ENCODE measurements at regions not wholly inside any gene's neighbourhood (a gene's known extent, or its start where the extent isn't known, plus 50 kb on each side); places are given as distances from the start of the nearest gene placed in this dataset.

DNA sequence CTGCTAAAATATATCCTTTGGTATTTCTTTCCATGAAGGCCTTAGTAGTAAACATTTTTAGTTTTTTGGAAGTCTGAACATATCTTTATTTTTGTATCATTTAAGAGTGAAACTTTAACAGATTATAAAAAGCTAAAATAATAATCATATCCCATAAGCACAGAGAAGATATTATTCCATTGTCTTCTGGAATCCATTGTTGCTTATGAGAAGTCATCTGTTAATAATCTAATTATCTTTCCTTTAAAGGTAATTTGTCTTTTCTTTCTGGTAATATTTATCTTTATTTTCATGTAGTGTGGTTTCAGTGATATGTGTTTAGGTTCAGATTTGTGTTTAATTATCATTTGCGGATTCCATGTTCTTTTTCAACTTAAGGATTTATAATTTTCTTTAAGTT lies 261.7 kb downstream of the MSRB3 start:
- Histone ChIP-seq H3K4me3 (replicated peaks; ENCODE audit: insufficient read depth, low read length) (no peak overlapping the region), H3K27ac (replicated peaks) (no peak overlapping the region), H3K27me3 (ENCODE audit: insufficient read depth, poor library complexity, severe bottlenecking) (no peaks in the 10 kb centered on the region)
- no peak for DNase-seq (ENCODE audit: low read depth in 1 of 2, low spot score in 1 of 2)
- no peak for TF ChIP-seq CTCF (IDR thresholded peaks at IDR 0.05; ENCODE audit: insufficient read depth, low read length)
- TF ChIP-seq SPI1 (IDR thresholded peaks at IDR 0.05; ENCODE audit: borderline replicate concordance, low read depth) = no peak
- no peak for TF ChIP-seq POLR2AphosphoS5 (IDR thresholded peaks at IDR 0.05; ENCODE audit: low read depth)
- no peak for TF ChIP-seq GABPA (IDR thresholded peaks at IDR 0.05; ENCODE audit: low read depth)
- TF ChIP-seq REST (IDR thresholded peaks at IDR 0.05; ENCODE audit: insufficient replicate concordance, low read depth) = no peak

- no peak for TF ChIP-seq SPI1 (IDR thresholded peaks at IDR 0.05; ENCODE audit: borderline replicate concordance, low read depth)
- no peak for TF ChIP-seq GABPA (IDR thresholded peaks at IDR 0.05; ENCODE audit: low read depth)
- no peak for TF ChIP-seq POLR2AphosphoS5 (IDR thresholded peaks at IDR 0.05; ENCODE audit: low read depth)
- no peak for TF ChIP-seq CTCF (IDR thresholded peaks at IDR 0.05; ENCODE audit: insufficient read depth, low read length)
- TF ChIP-seq REST (IDR thresholded peaks at IDR 0.05; ENCODE audit: insufficient replicate concordance, low read depth) = no peak
- no peak for DNase-seq (ENCODE audit: low read depth in 1 of 2, low spot score in 1 of 2)
- H3K4me3 ChIP-seq (replicated peaks; ENCODE audit: insufficient read depth, low read length) = no peak overlapping the region
- H3K27me3 ChIP-seq (ENCODE audit: insufficient read depth, poor library complexity, severe bottlenecking) = no peaks in the 10 kb centered on the region
- no peak overlapping the region for H3K27ac ChIP-seq (replicated peaks)
Observed at GRCh38 chr12:65546528-65546927, 268.0 kb downstream of the MSRB3 start.

DNA sequence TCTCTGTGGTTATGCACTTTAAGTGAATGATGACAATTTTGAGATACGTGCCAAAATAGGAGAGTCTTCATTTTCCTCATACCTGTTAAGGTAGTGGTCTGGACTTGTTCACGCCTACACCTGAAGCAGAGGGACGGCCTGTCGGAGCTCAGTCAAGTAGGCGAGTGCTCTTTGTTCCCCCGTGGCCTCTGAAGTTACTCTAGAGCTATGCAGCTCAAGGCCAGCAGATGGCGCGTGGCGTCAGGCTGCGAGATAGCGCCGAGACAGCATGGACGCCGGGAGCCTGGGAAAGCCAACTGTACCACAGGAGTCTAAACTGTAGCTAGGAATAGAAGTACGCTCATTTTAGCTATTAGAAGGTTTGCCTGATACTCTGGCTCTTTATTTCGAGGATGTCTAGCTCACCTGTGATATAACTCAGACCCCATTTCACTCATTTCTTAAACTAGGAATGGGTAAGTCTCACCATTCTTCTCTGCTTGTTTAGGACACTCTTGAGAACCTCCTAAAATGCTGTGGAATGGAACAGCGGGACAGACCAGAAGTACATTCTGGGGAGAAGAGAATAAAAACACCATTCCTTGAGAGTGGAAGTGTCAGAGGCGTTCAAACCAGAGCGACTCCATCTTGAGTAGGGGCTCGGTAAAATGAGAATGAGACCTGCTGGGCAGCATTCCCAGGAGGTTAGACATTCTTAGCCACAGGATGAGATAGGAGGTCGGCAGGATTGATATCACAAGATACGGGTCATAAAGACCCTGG lies 267.4 kb upstream of the HMGA2 start:
- DNase-seq (ENCODE audit: low read depth in 1 of 2, low spot score in 1 of 2) = peak; percentile 43 to 70
- peak; percentile 74 for TF ChIP-seq CTCF (IDR thresholded peaks at IDR 0.05; ENCODE audit: insufficient read depth, low read length)
- TF ChIP-seq GABPA (IDR thresholded peaks at IDR 0.05; ENCODE audit: low read depth) = no peak
- H3K27me3 ChIP-seq (ENCODE audit: insufficient read depth, poor library complexity, severe bottlenecking) = peaks cover 2% of the 10 kb centered on the region
- H3K4me3 ChIP-seq (replicated peaks; ENCODE audit: insufficient read depth, low read length) = no peak overlapping the region
- H3K27ac ChIP-seq (replicated peaks) = no peak overlapping the region

Measured in HL-60 (cell line).